ENCODE measurements at regions not wholly inside any gene's neighbourhood (a gene's known extent, or its start where the extent isn't known, plus 50 kb on each side); places are given as distances from the start of the nearest gene placed in this dataset.

DNA sequence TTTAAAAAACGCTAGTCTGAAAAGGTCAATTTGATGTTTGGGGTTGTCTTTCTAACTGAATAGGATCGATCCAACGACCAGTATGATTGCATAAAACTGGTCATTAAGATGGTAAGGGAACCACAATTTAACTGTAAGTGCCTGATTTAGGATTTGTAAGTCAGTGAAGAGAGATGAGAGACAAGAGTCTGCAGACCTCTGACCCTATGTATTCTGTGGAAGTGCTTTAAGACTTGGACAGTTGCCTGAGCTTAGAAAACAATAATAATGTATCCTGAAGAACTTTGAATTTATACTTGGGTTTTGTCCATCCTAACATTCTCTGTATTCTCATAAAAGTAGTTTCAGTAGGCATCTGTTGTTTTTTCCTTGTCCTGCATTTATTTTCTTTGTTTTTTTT lies 221.4 kb upstream of the SUCLG2 start:
- Histone ChIP-seq H3K27ac (ENCODE audit: low read length) (no peak overlapping the region), H3K36me3 (ENCODE audit: insufficient read depth, low read length) (no peaks in the 10 kb centered on the region), H4K20me1 (ENCODE audit: insufficient read depth, low read length) (no peaks in the 10 kb centered on the region), H3K27me3 (ENCODE audit: insufficient read depth, low read length, poor library complexity) (peaks cover 2% of the 10 kb centered on the region), H3K9ac (ENCODE audit: low read depth, low read length) (no peak overlapping the region), H3K4me2 (ENCODE audit: insufficient read depth, low read length) (no peak overlapping the region), H2AFZ (ENCODE audit: low read depth, low read length) (no peak overlapping the region), H3K4me1 (ENCODE audit: insufficient read depth, low read length) (no peaks in the 10 kb centered on the region), H3K79me2 (ENCODE audit: insufficient read depth, low read length) (no peaks in the 10 kb centered on the region), H3K9me3 (ENCODE audit: insufficient read depth, low read length, severe bottlenecking) (no peaks in the 10 kb centered on the region), H3K4me3 (ENCODE audit: low read depth in 1 of 2, low read length in 2 of 2) (no peak overlapping the region)
- no peak for TF ChIP-seq CTCF (IDR thresholded peaks at IDR 0.05; ENCODE audit: borderline replicate concordance, extremely low read depth, low read length, poor library complexity, severe bottlenecking)
- TF ChIP-seq EZH2 (IDR thresholded peaks at IDR 0.05; ENCODE audit: borderline replicate concordance, low read depth, low read length, severe bottlenecking), result no peak
- no peak for DNase-seq
- no peak for ATAC-seq (ENCODE audit: insufficient read depth, low read depth)

DNA sequence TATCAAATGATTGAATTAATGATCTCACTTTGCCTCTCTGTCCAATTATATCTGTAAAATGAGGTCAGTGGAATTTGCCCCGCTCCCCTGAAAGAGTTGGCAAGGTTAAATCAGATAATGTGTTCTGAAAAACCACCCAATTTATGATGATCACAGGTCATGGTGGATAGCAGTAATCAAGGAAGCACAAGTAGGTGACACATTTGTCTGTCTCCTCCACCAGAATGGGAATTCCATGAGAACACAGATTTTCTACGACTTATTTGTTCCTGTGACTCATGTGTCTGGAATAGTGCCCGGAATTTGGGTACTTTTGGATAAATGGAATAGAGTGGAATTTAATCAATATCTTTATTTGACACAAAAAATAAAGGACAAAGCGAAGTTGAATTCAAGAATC lies 220.9 kb upstream of the SUCLG2 start:
- no peak for TF ChIP-seq CTCF (IDR thresholded peaks at IDR 0.05; ENCODE audit: borderline replicate concordance, extremely low read depth, low read length, poor library complexity, severe bottlenecking)
- Histone ChIP-seq H3K4me1 (ENCODE audit: insufficient read depth, low read length) (no peaks in the 10 kb centered on the region), H3K36me3 (ENCODE audit: insufficient read depth, low read length) (no peaks in the 10 kb centered on the region), H3K9ac (ENCODE audit: low read depth, low read length) (no peak overlapping the region), H2AFZ (ENCODE audit: low read depth, low read length) (no peak overlapping the region), H3K4me2 (ENCODE audit: insufficient read depth, low read length) (no peak overlapping the region), H3K4me3 (ENCODE audit: low read depth in 1 of 2, low read length in 2 of 2) (no peak overlapping the region), H3K9me3 (ENCODE audit: insufficient read depth, low read length, severe bottlenecking) (no peaks in the 10 kb centered on the region), H3K27ac (ENCODE audit: low read length) (no peak overlapping the region), H4K20me1 (ENCODE audit: insufficient read depth, low read length) (no peaks in the 10 kb centered on the region), H3K79me2 (ENCODE audit: insufficient read depth, low read length) (no peaks in the 10 kb centered on the region), H3K27me3 (ENCODE audit: insufficient read depth, low read length, poor library complexity) (peaks cover 2% of the 10 kb centered on the region)
- no peak for ATAC-seq (ENCODE audit: insufficient read depth, low read depth)
- DNase-seq, result no peak

DNA sequence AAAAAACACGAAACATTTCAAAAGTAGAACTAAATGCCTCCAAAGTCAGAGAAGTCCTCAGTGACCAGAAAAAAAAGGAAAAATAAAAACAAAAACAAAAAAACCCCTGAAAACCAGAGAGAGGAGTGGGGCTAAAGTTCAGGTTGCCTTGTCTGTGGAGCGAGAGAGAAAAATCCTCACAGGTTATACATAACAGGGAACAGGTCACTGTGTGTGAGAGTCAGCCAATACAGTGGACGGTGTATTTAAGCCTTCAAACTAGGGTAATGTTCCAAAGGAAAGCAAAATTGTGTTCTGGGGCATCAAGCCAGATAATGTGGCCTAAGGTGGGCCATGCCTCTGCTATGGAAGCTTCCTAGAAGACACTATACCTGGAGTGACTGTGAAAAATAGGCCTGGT lies 216.1 kb upstream of the SUCLG2 start:
- H3K27ac ChIP-seq (ENCODE audit: low read length), result no peak overlapping the region
- no peak overlapping the region for H3K4me3 ChIP-seq (ENCODE audit: low read depth in 1 of 2, low read length in 2 of 2)
- ATAC-seq (ENCODE audit: insufficient read depth, low read depth), result no peak
- no peak overlapping the region for H2AFZ ChIP-seq (ENCODE audit: low read depth, low read length)
- no peaks in the 10 kb centered on the region for H3K4me1 ChIP-seq (ENCODE audit: insufficient read depth, low read length)
- H3K4me2 ChIP-seq (ENCODE audit: insufficient read depth, low read length), result no peak overlapping the region
- TF ChIP-seq CTCF (IDR thresholded peaks at IDR 0.05; ENCODE audit: borderline replicate concordance, extremely low read depth, low read length, poor library complexity, severe bottlenecking) (no peak), EZH2 (IDR thresholded peaks at IDR 0.05; ENCODE audit: borderline replicate concordance, low read depth, low read length, severe bottlenecking) (no peak)
- H4K20me1 ChIP-seq (ENCODE audit: insufficient read depth, low read length), result no peaks in the 10 kb centered on the region
- H3K27me3 ChIP-seq (ENCODE audit: insufficient read depth, low read length, poor library complexity), result peaks cover 2% of the 10 kb centered on the region
- H3K9me3 ChIP-seq (ENCODE audit: insufficient read depth, low read length, severe bottlenecking), result no peaks in the 10 kb centered on the region
- DNase-seq, result no peak
- H3K9ac ChIP-seq (ENCODE audit: low read depth, low read length), result no peak overlapping the region
- H3K79me2 ChIP-seq (ENCODE audit: insufficient read depth, low read length), result no peaks in the 10 kb centered on the region
- no peaks in the 10 kb centered on the region for H3K36me3 ChIP-seq (ENCODE audit: insufficient read depth, low read length)

- H4K20me1 ChIP-seq (ENCODE audit: insufficient read depth, low read length), result no peaks in the 10 kb centered on the region
- H2AFZ ChIP-seq (ENCODE audit: low read depth, low read length), result no peak overlapping the region
- no peaks in the 10 kb centered on the region for H3K36me3 ChIP-seq (ENCODE audit: insufficient read depth, low read length)
- no peak overlapping the region for H3K9ac ChIP-seq (ENCODE audit: low read depth, low read length)
- H3K27ac ChIP-seq (ENCODE audit: low read length), result no peak overlapping the region
- no peak for TF ChIP-seq CTCF (IDR thresholded peaks at IDR 0.05; ENCODE audit: borderline replicate concordance, extremely low read depth, low read length, poor library complexity, severe bottlenecking)
- TF ChIP-seq EZH2 (IDR thresholded peaks at IDR 0.05; ENCODE audit: borderline replicate concordance, low read depth, low read length, severe bottlenecking), result no peak
- H3K79me2 ChIP-seq (ENCODE audit: insufficient read depth, low read length), result no peaks in the 10 kb centered on the region
- no peak overlapping the region for H3K4me3 ChIP-seq (ENCODE audit: low read depth in 1 of 2, low read length in 2 of 2)
- H3K27me3 ChIP-seq (ENCODE audit: insufficient read depth, low read length, poor library complexity), result no peaks in the 10 kb centered on the region
- no peak overlapping the region for H3K4me2 ChIP-seq (ENCODE audit: insufficient read depth, low read length)
- DNase-seq (no peak), ATAC-seq (ENCODE audit: insufficient read depth, low read depth) (no peak)
- H3K9me3 ChIP-seq (ENCODE audit: insufficient read depth, low read length, severe bottlenecking), result no peaks in the 10 kb centered on the region
- H3K4me1 ChIP-seq (ENCODE audit: insufficient read depth, low read length), result no peaks in the 10 kb centered on the region
These were observed 212.2 kb upstream of the SUCLG2 start for GRCh38 chr3:67866571-67866970.

Data from DND-41 (cell line).